Kasumi-1 (cell line): ENCODE measurements at regions not wholly inside any gene's neighbourhood (a gene's known extent, or its start where the extent isn't known, plus 50 kb on each side); places are given as distances from the start of the nearest gene placed in this dataset.

Source experiments
- DNase-seq, 2 experiments: peaks; one replicate each; lab custom pipeline; 2025; lab: John Stamatoyannopoulos, UW

- DNase-seq: no peak
Observed at GRCh38 chr11:22491555-22492225, 133.9 kb downstream of the FANCF start.

- DNase-seq: no peak
Observed at GRCh38 chr11:22479971-22480720, 142.0 kb downstream of the SLC17A6 start.

GRCh38 chr11:22479208-22479607 is 141.0 kb downstream of the SLC17A6 start:
- DNase-seq: no peak

- no peak for DNase-seq
Observed at GRCh38 chr11:22478169-22478568, 140.0 kb downstream of the SLC17A6 start.

- no peak for DNase-seq
Observed at GRCh38 chr11:22477312-22477711, 139.1 kb downstream of the SLC17A6 start.

GRCh38 chr11:22476589-22476988 is 138.4 kb downstream of the SLC17A6 start:
- DNase-seq: no peak

GRCh38 chr11:22474616-22475015 is 136.4 kb downstream of the SLC17A6 start:
- DNase-seq: no peak

- no peak for DNase-seq
Observed at GRCh38 chr11:22473586-22473985, 135.4 kb downstream of the SLC17A6 start.

- DNase-seq: no peak
Observed at GRCh38 chr11:22472306-22472705, 134.1 kb downstream of the SLC17A6 start.

GRCh38 chr11:22471385-22471784 is 133.2 kb downstream of the SLC17A6 start:
- DNase-seq: no peak

- DNase-seq: no peak
Observed at GRCh38 chr11:22467741-22468140, 129.6 kb downstream of the SLC17A6 start.

GRCh38 chr11:22467248-22467647 is 129.1 kb downstream of the SLC17A6 start:
- DNase-seq: no peak

- DNase-seq: no peak
Observed at GRCh38 chr11:22466809-22467208, 128.6 kb downstream of the SLC17A6 start.

GRCh38 chr11:22466351-22466750 is 128.2 kb downstream of the SLC17A6 start:
- no peak for DNase-seq

- DNase-seq: no peak
Observed at GRCh38 chr11:22465620-22466019, 127.4 kb downstream of the SLC17A6 start.

- no peak for DNase-seq
Observed at GRCh38 chr11:22461626-22462025, 123.4 kb downstream of the SLC17A6 start.

- no peak for DNase-seq
Observed at GRCh38 chr11:22460181-22460580, 122.0 kb downstream of the SLC17A6 start.

- DNase-seq: no peak
Observed at GRCh38 chr11:22459048-22459447, 120.9 kb downstream of the SLC17A6 start.

GRCh38 chr11:22458161-22458560 is 120.0 kb downstream of the SLC17A6 start:
- DNase-seq: no peak

- DNase-seq: no peak
Observed at GRCh38 chr11:22456993-22457762, 119.0 kb downstream of the SLC17A6 start.

- no peak for DNase-seq
Observed at GRCh38 chr11:22454461-22455090, 116.4 kb downstream of the SLC17A6 start.

GRCh38 chr11:22449441-22449840 is 111.3 kb downstream of the SLC17A6 start:
- no peak for DNase-seq
